ENCODE measurements at regions not wholly inside any gene's neighbourhood (a gene's known extent, or its start where the extent isn't known, plus 50 kb on each side); places are given as distances from the start of the nearest gene placed in this dataset.

GRCh38 chr1:81635816-81636215, 164.9 kb upstream of the ADGRL2 start:
- Histone ChIP-seq H3K27ac (ENCODE audit: low read depth in 2 of 2, low read length in 2 of 2) (no peak overlapping the region), H3K36me3 (ENCODE audit: control insufficient read depth in 2 of 2, insufficient read depth in 2 of 2, low read length in 2 of 2) (no peaks in the 10 kb centered on the region), H3K9me3 (ENCODE audit: control insufficient read depth in 2 of 2, low read length in 2 of 2) (no peaks in the 10 kb centered on the region), H3K9ac (ENCODE audit: low read depth in 1 of 2, low read length in 2 of 2) (no peak overlapping the region), H3K4me3 (ENCODE audit: low read length in 2 of 2) (no peak overlapping the region), H3K27me3 (ENCODE audit: control insufficient read depth in 2 of 2, insufficient read depth in 2 of 2, low read length in 2 of 2) (no peaks in the 10 kb centered on the region), H3K4me1 (ENCODE audit: control insufficient read depth in 2 of 2, insufficient read depth in 2 of 2, low read length in 2 of 2) (no peaks in the 10 kb centered on the region)

- Histone ChIP-seq H3K27ac (ENCODE audit: low read depth in 2 of 2, low read length in 2 of 2) (no peak overlapping the region), H3K9me3 (ENCODE audit: control insufficient read depth in 2 of 2, low read length in 2 of 2) (no peaks in the 10 kb centered on the region)
These were observed 166.4 kb upstream of the ADGRL2 start for GRCh38 chr1:81634294-81634693.

GRCh38 chr1:81619156-81619555, 181.6 kb upstream of the ADGRL2 start:
- Histone ChIP-seq H3K4me3 (ENCODE audit: low read length in 2 of 2) (no peak overlapping the region), H3K27ac (ENCODE audit: low read depth in 2 of 2, low read length in 2 of 2) (no peak overlapping the region), H3K4me1 (ENCODE audit: control insufficient read depth in 2 of 2, insufficient read depth in 2 of 2, low read length in 2 of 2) (no peaks in the 10 kb centered on the region), H3K9me3 (ENCODE audit: control insufficient read depth in 2 of 2, low read length in 2 of 2) (no peaks in the 10 kb centered on the region), H3K9ac (ENCODE audit: low read depth in 1 of 2, low read length in 2 of 2) (no peak overlapping the region), H3K36me3 (ENCODE audit: control insufficient read depth in 2 of 2, insufficient read depth in 2 of 2, low read length in 2 of 2) (no peaks in the 10 kb centered on the region), H3K27me3 (ENCODE audit: control insufficient read depth in 2 of 2, insufficient read depth in 2 of 2, low read length in 2 of 2) (no peaks in the 10 kb centered on the region)

More at GRCh38 chr1:81634294-81634693, 166.4 kb upstream of the ADGRL2 start:
- no peak overlapping the region for H3K4me3 ChIP-seq (ENCODE audit: low read length in 2 of 2)
- H3K36me3 ChIP-seq (ENCODE audit: control insufficient read depth in 2 of 2, insufficient read depth in 2 of 2, low read length in 2 of 2), result no peaks in the 10 kb centered on the region
- H3K27me3 ChIP-seq (ENCODE audit: control insufficient read depth in 2 of 2, insufficient read depth in 2 of 2, low read length in 2 of 2), result no peaks in the 10 kb centered on the region
- no peaks in the 10 kb centered on the region for H3K4me1 ChIP-seq (ENCODE audit: control insufficient read depth in 2 of 2, insufficient read depth in 2 of 2, low read length in 2 of 2)
- H3K9ac ChIP-seq (ENCODE audit: low read depth in 1 of 2, low read length in 2 of 2), result no peak overlapping the region

- H3K4me3 ChIP-seq (ENCODE audit: low read length in 2 of 2), result no peak overlapping the region
- H3K4me1 ChIP-seq (ENCODE audit: control insufficient read depth in 2 of 2, insufficient read depth in 2 of 2, low read length in 2 of 2), result no peaks in the 10 kb centered on the region
- no peaks in the 10 kb centered on the region for H3K9me3 ChIP-seq (ENCODE audit: control insufficient read depth in 2 of 2, low read length in 2 of 2)
- no peaks in the 10 kb centered on the region for H3K27me3 ChIP-seq (ENCODE audit: control insufficient read depth in 2 of 2, insufficient read depth in 2 of 2, low read length in 2 of 2)
- no peak overlapping the region for H3K27ac ChIP-seq (ENCODE audit: low read depth in 2 of 2, low read length in 2 of 2)
- no peak overlapping the region for H3K9ac ChIP-seq (ENCODE audit: low read depth in 1 of 2, low read length in 2 of 2)
- H3K36me3 ChIP-seq (ENCODE audit: control insufficient read depth in 2 of 2, insufficient read depth in 2 of 2, low read length in 2 of 2), result no peaks in the 10 kb centered on the region
These were observed 182.4 kb upstream of the ADGRL2 start for GRCh38 chr1:81618376-81618775.

DNA sequence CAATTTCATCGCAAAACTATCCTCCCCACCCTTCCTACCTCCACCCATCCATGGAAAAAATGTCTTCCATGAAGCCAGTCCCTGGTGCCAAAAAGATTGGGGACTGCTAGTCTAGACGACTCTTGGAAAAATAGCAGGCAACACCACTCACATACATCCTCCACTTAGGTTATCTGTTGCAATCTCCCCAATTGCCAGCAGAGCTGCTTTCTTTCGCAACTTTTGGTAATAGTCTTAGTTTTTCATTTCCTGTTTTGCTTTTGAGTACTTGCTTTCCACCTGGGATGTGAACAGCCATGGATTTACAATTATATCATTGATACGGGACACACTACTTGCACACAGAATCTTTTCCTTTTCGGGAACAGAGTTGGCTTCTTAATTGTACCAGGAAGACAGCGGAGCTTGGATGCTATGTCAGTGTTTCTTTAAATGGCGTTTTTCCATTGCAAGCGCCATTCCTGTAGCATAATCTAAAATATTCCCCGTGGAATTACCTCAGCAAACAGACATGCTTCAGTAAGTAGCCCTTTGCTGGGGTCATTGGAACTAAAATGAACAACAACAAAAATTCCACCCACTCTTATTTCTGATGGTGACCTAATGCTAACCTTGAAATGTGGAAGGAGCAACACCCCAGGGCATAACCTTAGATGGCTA, 183.3 kb upstream of the ADGRL2 start:
- Histone ChIP-seq H3K27ac (ENCODE audit: low read depth in 2 of 2, low read length in 2 of 2) (no peak overlapping the region), H3K9ac (ENCODE audit: low read depth in 1 of 2, low read length in 2 of 2) (no peak overlapping the region), H3K9me3 (ENCODE audit: control insufficient read depth in 2 of 2, low read length in 2 of 2) (no peaks in the 10 kb centered on the region), H3K36me3 (ENCODE audit: control insufficient read depth in 2 of 2, insufficient read depth in 2 of 2, low read length in 2 of 2) (no peaks in the 10 kb centered on the region), H3K27me3 (ENCODE audit: control insufficient read depth in 2 of 2, insufficient read depth in 2 of 2, low read length in 2 of 2) (no peaks in the 10 kb centered on the region), H3K4me1 (ENCODE audit: control insufficient read depth in 2 of 2, insufficient read depth in 2 of 2, low read length in 2 of 2) (no peaks in the 10 kb centered on the region), H3K4me3 (ENCODE audit: low read length in 2 of 2) (no peak overlapping the region)

DNA sequence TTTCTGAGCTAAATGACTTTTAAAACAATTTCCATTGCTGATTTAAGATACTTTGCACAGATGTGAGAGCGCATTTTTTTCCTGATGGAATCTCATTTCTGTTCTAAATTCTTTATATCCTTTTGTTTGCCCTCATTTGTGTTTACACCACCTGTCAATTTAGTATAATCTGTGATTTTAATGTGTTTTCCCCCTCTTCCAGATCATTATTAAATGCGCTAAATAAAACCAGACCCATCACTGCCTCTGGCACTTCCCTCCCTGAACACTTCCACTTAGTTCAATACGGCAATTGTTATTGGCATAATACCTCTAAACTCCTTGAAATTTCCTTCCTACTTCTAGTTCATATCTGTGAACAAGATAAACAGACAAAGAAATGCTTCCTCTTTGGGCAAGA, 186.9 kb upstream of the ADGRL2 start:
- no peaks in the 10 kb centered on the region for H3K36me3 ChIP-seq (ENCODE audit: control insufficient read depth in 2 of 2, insufficient read depth in 2 of 2, low read length in 2 of 2)
- no peak overlapping the region for H3K9ac ChIP-seq (ENCODE audit: low read depth in 1 of 2, low read length in 2 of 2)
- H3K4me3 ChIP-seq (ENCODE audit: low read length in 2 of 2), result no peak overlapping the region
- H3K4me1 ChIP-seq (ENCODE audit: control insufficient read depth in 2 of 2, insufficient read depth in 2 of 2, low read length in 2 of 2), result no peaks in the 10 kb centered on the region
- H3K9me3 ChIP-seq (ENCODE audit: control insufficient read depth in 2 of 2, low read length in 2 of 2), result no peaks in the 10 kb centered on the region
- H3K27ac ChIP-seq (ENCODE audit: low read depth in 2 of 2, low read length in 2 of 2), result no peak overlapping the region
- H3K27me3 ChIP-seq (ENCODE audit: control insufficient read depth in 2 of 2, insufficient read depth in 2 of 2, low read length in 2 of 2), result no peaks in the 10 kb centered on the region

- H3K4me1 ChIP-seq (ENCODE audit: control insufficient read depth in 2 of 2, insufficient read depth in 2 of 2, low read length in 2 of 2), result no peaks in the 10 kb centered on the region
- H3K4me3 ChIP-seq (ENCODE audit: low read length in 2 of 2), result no peak overlapping the region
- no peaks in the 10 kb centered on the region for H3K9me3 ChIP-seq (ENCODE audit: control insufficient read depth in 2 of 2, low read length in 2 of 2)
- H3K27ac ChIP-seq (ENCODE audit: low read depth in 2 of 2, low read length in 2 of 2), result no peak overlapping the region
- no peaks in the 10 kb centered on the region for H3K27me3 ChIP-seq (ENCODE audit: control insufficient read depth in 2 of 2, insufficient read depth in 2 of 2, low read length in 2 of 2)
- no peak overlapping the region for H3K9ac ChIP-seq (ENCODE audit: low read depth in 1 of 2, low read length in 2 of 2)
- H3K36me3 ChIP-seq (ENCODE audit: control insufficient read depth in 2 of 2, insufficient read depth in 2 of 2, low read length in 2 of 2), result no peaks in the 10 kb centered on the region
These were observed 192.8 kb upstream of the ADGRL2 start for GRCh38 chr1:81607924-81608323.

- no peaks in the 10 kb centered on the region for H3K9me3 ChIP-seq (ENCODE audit: control insufficient read depth in 2 of 2, low read length in 2 of 2)
- no peak overlapping the region for H3K4me3 ChIP-seq (ENCODE audit: low read length in 2 of 2)
- no peaks in the 10 kb centered on the region for H3K4me1 ChIP-seq (ENCODE audit: control insufficient read depth in 2 of 2, insufficient read depth in 2 of 2, low read length in 2 of 2)
- no peak overlapping the region for H3K27ac ChIP-seq (ENCODE audit: low read depth in 2 of 2, low read length in 2 of 2)
- H3K27me3 ChIP-seq (ENCODE audit: control insufficient read depth in 2 of 2, insufficient read depth in 2 of 2, low read length in 2 of 2), result no peaks in the 10 kb centered on the region
- no peaks in the 10 kb centered on the region for H3K36me3 ChIP-seq (ENCODE audit: control insufficient read depth in 2 of 2, insufficient read depth in 2 of 2, low read length in 2 of 2)
- no peak overlapping the region for H3K9ac ChIP-seq (ENCODE audit: low read depth in 1 of 2, low read length in 2 of 2)
These were observed 193.6 kb upstream of the ADGRL2 start for GRCh38 chr1:81607086-81607485.

- no peaks in the 10 kb centered on the region for H3K27me3 ChIP-seq (ENCODE audit: control insufficient read depth in 2 of 2, insufficient read depth in 2 of 2, low read length in 2 of 2)
- H3K4me3 ChIP-seq (ENCODE audit: low read length in 2 of 2), result no peak overlapping the region
- no peaks in the 10 kb centered on the region for H3K9me3 ChIP-seq (ENCODE audit: control insufficient read depth in 2 of 2, low read length in 2 of 2)
- H3K36me3 ChIP-seq (ENCODE audit: control insufficient read depth in 2 of 2, insufficient read depth in 2 of 2, low read length in 2 of 2), result no peaks in the 10 kb centered on the region
- no peak overlapping the region for H3K27ac ChIP-seq (ENCODE audit: low read depth in 2 of 2, low read length in 2 of 2)
- H3K4me1 ChIP-seq (ENCODE audit: control insufficient read depth in 2 of 2, insufficient read depth in 2 of 2, low read length in 2 of 2), result no peaks in the 10 kb centered on the region
- no peak overlapping the region for H3K9ac ChIP-seq (ENCODE audit: low read depth in 1 of 2, low read length in 2 of 2)
These were observed 194.1 kb upstream of the ADGRL2 start for GRCh38 chr1:81606656-81607055.

DNA sequence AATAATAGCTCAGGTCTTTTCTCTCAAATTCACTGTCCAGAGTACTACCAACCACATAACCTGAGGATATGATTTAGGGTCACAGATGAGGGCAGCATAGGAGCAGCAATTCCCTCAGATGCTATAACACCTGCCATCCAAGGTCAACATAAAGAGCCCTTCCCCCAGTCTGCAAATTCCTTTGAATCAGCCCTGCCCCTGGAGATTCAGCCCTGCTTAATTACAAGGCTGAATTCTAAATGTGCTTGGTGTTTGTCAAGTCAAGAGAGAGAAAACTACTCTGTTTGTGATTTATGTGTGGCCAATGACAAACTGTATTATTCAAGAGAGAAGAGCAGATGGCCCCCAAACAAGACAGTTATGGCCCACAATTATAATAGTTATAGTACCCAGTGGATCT, 195.7 kb upstream of the ADGRL2 start:
- Histone ChIP-seq H3K27ac (ENCODE audit: low read depth in 2 of 2, low read length in 2 of 2) (no peak overlapping the region), H3K27me3 (ENCODE audit: control insufficient read depth in 2 of 2, insufficient read depth in 2 of 2, low read length in 2 of 2) (no peaks in the 10 kb centered on the region), H3K9me3 (ENCODE audit: control insufficient read depth in 2 of 2, low read length in 2 of 2) (no peaks in the 10 kb centered on the region), H3K36me3 (ENCODE audit: control insufficient read depth in 2 of 2, insufficient read depth in 2 of 2, low read length in 2 of 2) (no peaks in the 10 kb centered on the region), H3K9ac (ENCODE audit: low read depth in 1 of 2, low read length in 2 of 2) (no peak overlapping the region), H3K4me3 (ENCODE audit: low read length in 2 of 2) (no peak overlapping the region), H3K4me1 (ENCODE audit: control insufficient read depth in 2 of 2, insufficient read depth in 2 of 2, low read length in 2 of 2) (no peaks in the 10 kb centered on the region)
